H1 (cell line): ENCODE measurements at regions not wholly inside any gene's neighbourhood (a gene's known extent, or its start where the extent isn't known, plus 50 kb on each side); places are given as distances from the start of the nearest gene placed in this dataset.

ENCODE experiments used
- CTCF ChIA-PET: fragments of 300-600 bp; sonication (Branson Sonifier 250); formaldehyde crosslinking; loops from one replicate; lab custom pipeline; 2021; ENCODE audit not compliant: partially characterized antibody; lab: Charles Lee
- POLR2A ChIA-PET: fragments of 300-600 bp; sonication (Branson Sonifier 250); formaldehyde crosslinking; loops from one replicate; lab custom pipeline; 2021; ENCODE audit warnings: inconsistent platforms; ENCODE audit not compliant: partially characterized antibody; lab: Charles Lee
- DNase-seq, 2 experiments: peaks; one replicate each; pipeline versions ENCODE4 v3.0.0 to v3.0.0-alpha.2; 2010 to 2022; ENCODE audit warnings: low spot score in 2 of 2, low read depth in 1 of 2, mixed read lengths in 1 of 2
- FAIRE-seq: peaks from 2 replicates; lab custom pipeline; 2011; peaks lifted over from hg19 to GRCh38; lab: Jason Lieb, UNC
- H2AFZ ChIP-seq: 2 replicates; pipeline ENCODE4 v1.8.1; 2012; ENCODE audit warnings: low read length, inconsistent platforms
- H2AK5ac ChIP-seq: 2 replicates; pipeline ENCODE4 v1.6.1; 2013; ENCODE audit warnings: low read depth, low read length
- H2BK120ac ChIP-seq: replicated peaks from 2 replicates; pipeline ENCODE3; 2013; ENCODE audit warnings: low read depth, low read length, inconsistent platforms
- H2BK12ac ChIP-seq: 2 replicates; pipeline ENCODE4 v1.6.1; 2013; ENCODE audit warnings: low read depth, low read length
- H2BK15ac ChIP-seq: 2 replicates; pipeline ENCODE4 v1.6.1; 2013; ENCODE audit warnings: low read length
- H2BK20ac ChIP-seq: 2 replicates; pipeline ENCODE4 v1.6.1; 2013; ENCODE audit warnings: low read length
- H2BK5ac ChIP-seq: 2 replicates; pipeline ENCODE4 v1.6.1; 2013; ENCODE audit warnings: low read depth, low read length
- H3K14ac ChIP-seq: 2 replicates; pipeline ENCODE4 v1.6.1; 2013; ENCODE audit warnings: inconsistent platforms; ENCODE audit not compliant: insufficient read length
- H3K18ac ChIP-seq: 2 replicates; pipeline ENCODE4 v1.6.1; 2013; ENCODE audit warnings: low read length; ENCODE audit errors: extremely low read depth
- H3K23ac ChIP-seq: 2 replicates; pipeline ENCODE4 v1.6.1; 2013; ENCODE audit warnings: inconsistent platforms; ENCODE audit not compliant: insufficient read length
- H3K23me2 ChIP-seq: 2 replicates; pipeline ENCODE4 v1.6.1; 2013; ENCODE audit warnings: low read depth, low read length
- H3K27ac ChIP-seq: 2 replicates; pipeline ENCODE4 v1.6.1; 2011; ENCODE audit warnings: low read depth, low read length, inconsistent platforms
- H3K27me3 ChIP-seq, 4 experiments: replicated peaks in 1 of 4; 1 replicate in 1 of 4; 2 replicates in 3 of 4; pipeline versions ENCODE4 v1.6.1 to v1.8.1; 2011 to 2013; ENCODE audit warnings: low read length in 3 of 4, mild to moderate bottlenecking in 3 of 4, inconsistent platforms in 2 of 4, mixed read lengths in 2 of 4, moderate library complexity in 1 of 4; ENCODE audit not compliant: control insufficient read depth in 3 of 4, insufficient read depth in 3 of 4; ENCODE audit errors: extremely low read depth in 1 of 4
- H3K36me3 ChIP-seq, 4 experiments: 2 replicates each; pipeline versions ENCODE4 v1.6.1 to v1.8.1; 2011 to 2013; ENCODE audit warnings: mild to moderate bottlenecking in 4 of 4, low read length in 3 of 4, moderate library complexity in 2 of 4, control low read depth in 1 of 4, inconsistent platforms in 1 of 4; ENCODE audit not compliant: insufficient read depth in 4 of 4, control insufficient read depth in 2 of 4
- H3K4ac ChIP-seq: replicated peaks from 2 replicates; pipeline ENCODE3; 2013; ENCODE audit warnings: low read length, low read depth, mixed read lengths, inconsistent platforms; ENCODE audit not compliant: insufficient read length
- H3K4me1 ChIP-seq, 4 experiments: replicated peaks in 1 of 4; 1 replicate in 1 of 4; 2 replicates in 3 of 4; pipeline versions ENCODE4 v1.6.1 to v1.8.1; 2011 to 2013; ENCODE audit warnings: low read length in 3 of 4, inconsistent platforms in 2 of 4, mixed read lengths in 1 of 4; ENCODE audit not compliant: insufficient read depth in 4 of 4, control insufficient read depth in 3 of 4
- H3K4me2 ChIP-seq, 2 experiments: 2 replicates each; pipeline versions ENCODE4 v1.6.1 to v1.8.1; 2011 to 2013; ENCODE audit warnings: low read depth in 2 of 2, low read length in 2 of 2, control low read depth in 1 of 2, inconsistent platforms in 1 of 2, mild to moderate bottlenecking in 1 of 2; ENCODE audit not compliant: insufficient read depth in 1 of 2
- H3K4me3 ChIP-seq, 4 experiments: fragments of 200-600, 300-600 bp in 1 of 4; sonication (generic), shearing (Covaris generic), sonication (Bioruptor Twin) in 1 of 4; 2 replicates each; pipeline versions ENCODE4 v1.5.1 to v1.8.1; 2011 to 2016; ENCODE audit warnings: low read length in 4 of 4, low read depth in 3 of 4, control low read depth in 2 of 4, inconsistent platforms in 2 of 4, mild to moderate bottlenecking in 2 of 4, mixed read lengths in 1 of 4, moderate library complexity in 1 of 4; ENCODE audit not compliant: insufficient read depth in 2 of 4; ENCODE audit errors: extremely low read depth in 1 of 4
- H3K56ac ChIP-seq: replicated peaks from 2 replicates; pipeline ENCODE3; 2013; ENCODE audit warnings: low read depth, mild to moderate bottlenecking, mixed read lengths, low read length, inconsistent platforms; ENCODE audit not compliant: insufficient read length
- H3K79me1 ChIP-seq: 2 replicates; pipeline ENCODE4 v1.6.1; 2013; ENCODE audit warnings: low read depth, low read length, control low read depth
- H3K79me2 ChIP-seq, 2 experiments: 2 replicates each; pipeline versions ENCODE4 v1.6.1 to v1.8.1; 2012 to 2013; ENCODE audit warnings: low read length in 2 of 2, mild to moderate bottlenecking in 2 of 2, inconsistent platforms in 1 of 2; ENCODE audit not compliant: insufficient read depth in 2 of 2, control insufficient read depth in 1 of 2
- H3K9ac ChIP-seq, 4 experiments: replicated peaks in 1 of 4; 1 replicate in 1 of 4; 2 replicates in 3 of 4; pipeline versions ENCODE4 v1.6.1 to v1.8.1; 2011 to 2013; ENCODE audit warnings: low read depth in 3 of 4, low read length in 3 of 4, control low read depth in 2 of 4, mild to moderate bottlenecking in 2 of 4, moderate library complexity in 2 of 4, inconsistent platforms in 1 of 4; ENCODE audit errors: extremely low read depth in 1 of 4
- H3K9me3 ChIP-seq, 2 experiments: 2 replicates each; pipeline versions ENCODE4 v1.6.1 to v1.8.1; 2012 to 2013; ENCODE audit warnings: mild to moderate bottlenecking in 2 of 2, moderate library complexity in 2 of 2, control low read depth in 1 of 2, inconsistent platforms in 1 of 2, low read depth in 1 of 2, low read length in 1 of 2, mixed read lengths in 1 of 2; ENCODE audit not compliant: insufficient read depth in 2 of 2
- H4K20me1 ChIP-seq, 2 experiments: replicated peaks in 1 of 2; 2 replicates each; pipeline versions ENCODE3 to v1.8.1; 2011 to 2013; ENCODE audit warnings: inconsistent platforms in 2 of 2, low read length in 2 of 2, mild to moderate bottlenecking in 1 of 2; ENCODE audit not compliant: insufficient read depth in 2 of 2, control insufficient read depth in 1 of 2
- H4K5ac ChIP-seq: 2 replicates; pipeline ENCODE4 v1.6.1; 2013; ENCODE audit warnings: low read length, low read depth, mixed read lengths, inconsistent platforms; ENCODE audit not compliant: insufficient read length
- H4K8ac ChIP-seq: 2 replicates; pipeline ENCODE4 v1.8.0; 2013; ENCODE audit warnings: mild to moderate bottlenecking, moderate library complexity, low read length, inconsistent platforms; ENCODE audit not compliant: insufficient read depth; ENCODE audit errors: extremely low read depth
- H4K91ac ChIP-seq: replicated peaks from 2 replicates; pipeline ENCODE3; 2013; ENCODE audit warnings: low read length, mixed read lengths, inconsistent platforms; ENCODE audit not compliant: insufficient read length
- ATF2 ChIP-seq: IDR thresholded peaks from 2 replicates; pipeline ENCODE4 v1.6.1; 2012; ENCODE audit warnings: low read length, inconsistent platforms
- CBX5 ChIP-seq: fragments of 300-800, 300-1000 bp; sonication (generic); IDR thresholded peaks from 2 replicates; pipeline ENCODE4 v1.7.1; 2016; ENCODE audit warnings: antibody characterized with exemption, low read length, low read depth
- EGR1 ChIP-seq: IDR thresholded peaks from 2 replicates; pipeline ENCODE4 v1.6.1; 2011; ENCODE audit warnings: low read depth, low read length, borderline replicate concordance
- HDAC6 ChIP-seq: IDR thresholded peaks from one replicate; pipeline ENCODE4 v1.7.1; 2012; ENCODE audit warnings: low read depth, mild to moderate bottlenecking, inconsistent platforms, low read length, moderate library complexity
- JUND ChIP-seq: IDR thresholded peaks from 2 replicates; pipeline ENCODE4 v1.6.1; 2011; ENCODE audit warnings: mild to moderate bottlenecking, improper control_type of control experiment, low read length
- NANOG ChIP-seq: IDR thresholded peaks from 2 replicates; pipeline ENCODE4 v1.6.1; 2011; ENCODE audit warnings: low read length, low read depth, mild to moderate bottlenecking, inconsistent platforms; ENCODE audit not compliant: insufficient read depth, poor library complexity, severe bottlenecking
- PHF8 ChIP-seq: fragments of 200-600 bp; sonication (generic); conservative IDR thresholded peaks from 2 replicates; pipeline ENCODE4 v1.7.1; 2012; ENCODE audit warnings: low read depth, mild to moderate bottlenecking, inconsistent platforms, low read length, moderate library complexity
- POLR2A ChIP-seq, 2 experiments: IDR thresholded peaks; 1 replicate in 1 of 2; 2 replicates in 1 of 2; pipeline ENCODE4 v1.6.1; 2011; ENCODE audit warnings: low read depth in 2 of 2, low read length in 2 of 2, mild to moderate bottlenecking in 2 of 2; ENCODE audit errors: control extremely low read depth in 1 of 2
- RFX5 ChIP-seq: IDR thresholded peaks from 2 replicates; pipeline ENCODE4 v1.6.1; 2011; ENCODE audit warnings: low read depth, low read length, improper control_type of control experiment, borderline replicate concordance
- SIN3A ChIP-seq, 2 experiments: IDR thresholded peaks in 1 of 2; conservative IDR thresholded peaks in 1 of 2; 2 replicates each; pipeline ENCODE4 v1.6.1; 2011 to 2012; ENCODE audit warnings: low read length in 2 of 2, improper control_type of control experiment in 1 of 2, low read depth in 1 of 2, mild to moderate bottlenecking in 1 of 2
- SIX5 ChIP-seq: IDR thresholded peaks from 2 replicates; pipeline ENCODE4 v1.6.1; 2011; ENCODE audit warnings: mild to moderate bottlenecking, low read depth, low read length
- SP2 ChIP-seq: IDR thresholded peaks from 2 replicates; pipeline ENCODE4 v1.6.1; 2012; ENCODE audit warnings: mild to moderate bottlenecking, low read length, inconsistent platforms
- SRF ChIP-seq: IDR thresholded peaks from 2 replicates; pipeline ENCODE4 v1.6.1; 2011; ENCODE audit warnings: mild to moderate bottlenecking, low read depth, low read length, moderate library complexity
- TAF7 ChIP-seq: optimal IDR thresholded peaks from 2 replicates; pipeline ENCODE3; 2011; ENCODE audit warnings: low read depth, mild to moderate bottlenecking, inconsistent platforms, low read length, moderate library complexity, borderline replicate concordance
- TBP ChIP-seq: IDR thresholded peaks from 2 replicates; pipeline ENCODE4 v1.6.1; 2011; ENCODE audit warnings: low read depth, low read length, improper control_type of control experiment

GRCh38 chr6:48747471-48747870, 636.5 kb upstream of the PTCHD4 start:
- no peak overlapping the region for H3K27ac ChIP-seq
- no peak for DNase-seq
- no peak overlapping the region for H3K9ac ChIP-seq
- H3K9me3 ChIP-seq, result peaks cover 0 to 3% of the 10 kb centered on the region in 2 experiments; a peak in 2 of 4 replicates
- H3K56ac ChIP-seq, result no peak overlapping the region
- H2AFZ ChIP-seq, result no peak overlapping the region
- ChIA-PET CTCF (no interaction called here), POLR2A (no interaction called here)
- H4K91ac ChIP-seq, result no peak overlapping the region
- H3K14ac ChIP-seq, result no peak overlapping the region
- H3K4me2 ChIP-seq, result no peak overlapping the region
- H4K8ac ChIP-seq, result no peak overlapping the region
- H2BK120ac ChIP-seq, result no peak overlapping the region
- H3K79me2 ChIP-seq, result no peaks in the 10 kb centered on the region
- no peak overlapping the region for H3K23ac ChIP-seq
- H4K5ac ChIP-seq, result no peak overlapping the region
- no peak overlapping the region for H2BK12ac ChIP-seq
- H2BK20ac ChIP-seq, result no peak overlapping the region
- H3K18ac ChIP-seq, result no peak overlapping the region
- no peaks in the 10 kb centered on the region for H3K23me2 ChIP-seq
- no peaks in the 10 kb centered on the region for H3K27me3 ChIP-seq
- no peaks in the 10 kb centered on the region for H3K36me3 ChIP-seq
- no peak overlapping the region for H2AK5ac ChIP-seq
- no peaks in the 10 kb centered on the region for H3K79me1 ChIP-seq
- H3K4me1 ChIP-seq, result no peaks in the 10 kb centered on the region
- no peak overlapping the region for H3K4ac ChIP-seq
- H2BK5ac ChIP-seq, result no peak overlapping the region
- no peaks in the 10 kb centered on the region for H4K20me1 ChIP-seq
- FAIRE-seq, result no peak
- no peak overlapping the region for H3K4me3 ChIP-seq
- no peak overlapping the region for H2BK15ac ChIP-seq
- no peak for TF ChIP-seq CBX5
- TF ChIP-seq RFX5, result no peak
- TF ChIP-seq SIX5, result no peak
- no peak for TF ChIP-seq ATF2
- no peak for TF ChIP-seq SP2
- TF ChIP-seq EGR1, result no peak
- TF ChIP-seq TAF7, result no peak
- no peak for TF ChIP-seq SIN3A (conservative IDR thresholded peaks at IDR 0.05 in 1 of 2, IDR thresholded peaks at IDR 0.05 in 1 of 2; ENCODE audit: low read depth in 1 of 2, low read length in 2 of 2)
- no peak for TF ChIP-seq SRF
- TF ChIP-seq HDAC6, result no peak
- TF ChIP-seq PHF8, result no peak
- no peak for TF ChIP-seq TBP
- no peak for TF ChIP-seq POLR2A (IDR thresholded peaks at IDR 0.05; ENCODE audit: control extremely low read depth in 1 of 2, low read depth in 2 of 2, low read length in 2 of 2)
- TF ChIP-seq NANOG, result no peak
- no peak for TF ChIP-seq JUND
